GM04504 (cell line): ENCODE measurements at regions not wholly inside any gene's neighbourhood (a gene's known extent, or its start where the extent isn't known, plus 50 kb on each side); places are given as distances from the start of the nearest gene placed in this dataset.
"Not testable (repeated sequence)": the region's sequence is repeated elsewhere in the genome, so short reads cannot be mapped to it uniquely, and the experiment has no call there.

Source experiments
- DNase-seq: peaks from one replicate; pipeline ENCODE4 v3.0.0-alpha.2; 2012; ENCODE audit warnings: low read depth

DNA sequence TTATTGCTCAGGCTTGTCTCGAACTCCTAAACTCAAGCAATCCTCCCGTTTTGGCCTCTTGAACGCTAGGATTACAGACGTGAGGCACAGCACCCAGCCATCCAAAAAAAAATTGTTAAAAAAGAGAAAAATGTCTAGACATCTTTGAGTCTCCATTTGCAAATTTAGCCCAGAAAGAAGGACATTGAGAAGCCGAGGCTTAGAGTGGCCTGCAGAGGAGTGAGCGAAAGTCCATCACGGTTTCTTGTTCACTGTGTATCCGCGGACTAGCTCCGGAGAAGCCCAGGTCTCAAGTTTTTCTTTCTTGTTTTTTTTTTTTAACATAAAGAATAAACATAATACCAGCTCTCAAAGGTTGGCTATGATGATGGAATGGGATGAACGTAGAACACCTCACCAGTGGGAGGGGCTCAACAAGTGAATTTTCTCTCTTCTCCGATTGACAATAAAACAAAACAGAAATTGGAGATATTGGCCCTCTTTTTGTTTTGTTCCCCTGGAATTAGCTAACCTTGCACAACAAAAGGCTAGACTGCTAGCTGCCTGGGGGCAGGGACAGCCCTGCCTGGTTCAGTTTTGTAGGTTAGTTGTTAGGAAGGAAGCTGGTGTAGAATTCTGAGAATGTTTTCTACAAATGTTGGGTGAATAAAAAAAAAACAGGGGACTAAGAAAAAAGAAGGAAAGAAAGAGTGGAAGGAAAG, 163.4 kb downstream of the MYCN start:
- DNase-seq: no peak

DNA sequence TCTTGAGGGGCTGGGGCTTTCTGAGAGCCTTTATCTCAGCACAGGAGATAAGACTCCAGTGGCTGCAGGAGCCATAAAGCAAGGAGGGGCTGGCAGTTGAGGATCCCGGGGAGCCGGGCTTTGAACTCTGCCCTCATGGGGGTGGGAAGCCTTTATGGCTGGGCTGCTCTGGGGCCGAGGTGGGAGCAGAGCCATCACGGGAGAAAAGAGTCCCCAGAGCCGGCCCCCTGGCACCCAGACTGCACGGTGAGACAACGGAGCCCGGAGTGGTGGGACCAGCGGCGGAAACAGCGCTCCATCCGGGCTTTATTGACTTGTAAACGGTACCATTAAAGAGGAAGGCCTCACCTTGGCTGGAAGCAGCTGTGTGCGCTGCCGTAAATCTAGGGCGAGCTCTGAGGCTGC, 162.6 kb downstream of the MYCN start:
- no peak for DNase-seq

DNA sequence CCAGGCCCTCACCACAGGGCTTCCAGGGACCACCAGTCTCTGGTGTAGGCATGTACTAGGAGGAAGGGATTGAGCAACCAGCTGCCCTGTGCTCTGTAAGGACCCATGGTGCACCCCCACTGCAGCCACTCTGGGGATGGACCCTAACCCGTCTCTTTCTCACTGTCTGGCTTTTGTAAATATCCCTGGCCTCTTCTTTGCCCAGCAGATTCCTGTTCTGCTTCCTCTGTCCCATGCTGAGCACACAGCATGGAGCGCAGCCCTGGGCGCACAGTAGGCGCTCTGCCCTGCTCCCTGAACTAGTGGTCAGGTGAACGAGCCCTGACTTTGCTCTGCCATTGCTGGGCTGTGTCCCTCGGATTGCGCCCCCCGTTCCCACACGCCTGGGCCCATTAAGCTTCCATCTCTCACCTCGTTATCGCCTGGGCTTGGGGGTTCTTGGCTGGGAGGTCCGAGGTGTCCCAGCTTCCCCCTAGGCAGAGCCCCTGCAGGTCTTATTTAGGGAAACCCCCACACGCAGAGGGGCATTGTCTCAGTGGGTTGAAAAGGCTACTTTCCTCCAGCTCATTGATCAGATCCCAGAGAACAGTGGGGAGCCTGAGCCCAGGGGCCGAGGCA, 162.1 kb downstream of the MYCN start:
- no peak for DNase-seq

DNA sequence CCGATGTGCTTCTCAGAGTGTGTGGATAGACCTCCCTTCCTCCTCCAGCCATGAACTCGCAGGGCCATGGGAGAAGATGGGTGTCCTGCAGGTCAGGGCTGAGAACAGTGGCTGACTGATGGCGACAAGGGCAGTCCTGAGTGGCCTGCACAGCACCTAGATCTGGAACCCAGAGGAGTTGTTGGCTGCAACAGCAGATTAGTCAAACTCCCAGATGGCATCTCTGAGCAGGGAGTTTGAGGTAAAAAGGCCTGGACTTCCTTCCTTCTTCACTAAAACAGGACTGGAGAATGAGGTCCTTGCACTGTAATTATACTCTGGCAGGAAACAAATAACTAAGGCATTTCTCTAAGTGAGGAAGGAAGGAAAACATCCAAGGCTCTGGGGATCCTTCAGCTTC, 160.8 kb downstream of the MYCN start:
- no peak for DNase-seq

GRCh38 chr2:16100006-16100405, 159.7 kb downstream of the MYCN start:
- no peak for DNase-seq

- DNase-seq: no peak
These were observed 159.0 kb downstream of the MYCN start for GRCh38 chr2:16099326-16099725.

DNA sequence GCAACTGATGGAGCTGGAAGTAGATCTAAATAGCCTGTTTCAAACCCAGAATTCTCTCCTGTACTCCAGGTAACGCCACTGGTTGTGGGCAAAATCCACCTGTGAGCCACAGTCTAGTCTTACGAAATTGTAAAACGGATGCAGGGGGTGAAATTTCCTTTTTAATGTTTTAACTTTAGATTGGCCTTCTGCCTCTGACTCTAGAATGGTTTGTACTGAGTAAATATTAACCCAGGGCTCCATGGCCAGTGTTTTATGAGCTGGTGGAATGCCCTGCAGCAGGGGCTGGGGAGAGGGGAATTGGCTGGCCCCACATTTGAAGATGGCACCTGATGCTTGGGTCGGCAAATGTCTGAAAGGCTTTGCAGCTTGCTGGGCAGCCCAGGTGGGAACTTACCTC, 156.6 kb downstream of the MYCN start:
- DNase-seq: no peak

GRCh38 chr2:16095483-16095882, 155.1 kb downstream of the MYCN start:
- not testable (repeated sequence) for DNase-seq

DNA sequence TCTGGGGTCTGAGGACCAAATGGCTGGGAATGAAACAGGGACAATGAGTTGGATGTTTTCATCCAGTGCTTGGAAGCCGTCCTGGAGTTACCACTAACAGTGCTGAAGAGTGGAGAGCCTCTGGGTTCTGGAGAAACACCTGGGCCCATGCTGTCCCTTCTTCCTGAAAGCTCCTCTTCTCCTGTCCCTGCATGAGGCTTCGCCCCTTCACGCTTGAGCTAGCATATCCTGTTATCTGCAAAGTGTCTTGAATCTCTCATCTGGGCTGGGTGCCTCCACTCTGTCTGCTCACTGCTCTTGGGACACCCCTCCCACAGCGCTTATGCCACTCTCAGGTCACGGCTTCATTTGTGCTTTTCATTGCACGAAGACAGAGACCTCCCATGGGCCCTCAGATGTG, 154.5 kb downstream of the MYCN start:
- no peak for DNase-seq

DNA sequence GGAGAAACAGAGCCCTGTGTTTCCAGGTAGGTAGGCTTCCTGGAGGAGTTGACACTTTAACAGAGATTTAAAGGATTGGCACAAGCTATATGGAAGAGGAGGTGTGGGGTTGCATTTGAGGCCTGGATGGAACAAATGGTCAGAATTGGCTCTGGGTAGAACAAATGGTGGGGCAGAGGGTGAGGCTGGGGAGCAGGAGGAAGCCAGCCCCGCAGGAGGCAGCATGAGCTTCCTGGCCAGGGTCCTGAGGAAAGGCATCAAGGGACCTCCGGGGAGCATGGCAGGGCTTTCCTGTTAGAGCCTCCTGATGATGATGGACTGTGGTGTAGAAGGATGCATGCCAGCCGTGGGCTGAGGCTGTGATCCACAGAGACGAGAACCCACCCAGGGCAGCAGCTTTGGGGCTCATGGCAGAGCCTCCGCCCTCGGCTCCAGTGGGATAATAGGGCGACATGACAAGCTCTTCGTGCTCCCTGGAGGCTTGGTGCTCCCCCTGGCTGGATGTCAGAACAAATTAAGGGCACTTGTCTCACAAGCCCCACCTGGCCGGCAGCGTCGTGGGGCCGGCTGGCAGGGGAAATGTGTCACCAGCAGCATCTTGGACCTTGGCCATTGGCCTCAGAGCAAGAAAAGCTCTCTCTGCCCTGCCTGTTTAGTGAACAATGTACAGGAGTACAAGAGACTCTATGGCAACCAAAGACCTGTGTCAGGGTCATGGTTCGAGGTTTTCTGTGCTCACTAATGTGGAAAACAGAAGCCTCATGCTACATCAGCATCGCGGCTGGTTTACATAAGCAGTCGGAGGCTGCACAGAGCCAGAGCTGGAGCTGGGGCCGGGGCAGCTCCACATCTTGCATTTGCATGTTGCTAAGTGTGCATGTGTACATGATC, 153.5 kb downstream of the MYCN start:
- DNase-seq: no peak

DNA sequence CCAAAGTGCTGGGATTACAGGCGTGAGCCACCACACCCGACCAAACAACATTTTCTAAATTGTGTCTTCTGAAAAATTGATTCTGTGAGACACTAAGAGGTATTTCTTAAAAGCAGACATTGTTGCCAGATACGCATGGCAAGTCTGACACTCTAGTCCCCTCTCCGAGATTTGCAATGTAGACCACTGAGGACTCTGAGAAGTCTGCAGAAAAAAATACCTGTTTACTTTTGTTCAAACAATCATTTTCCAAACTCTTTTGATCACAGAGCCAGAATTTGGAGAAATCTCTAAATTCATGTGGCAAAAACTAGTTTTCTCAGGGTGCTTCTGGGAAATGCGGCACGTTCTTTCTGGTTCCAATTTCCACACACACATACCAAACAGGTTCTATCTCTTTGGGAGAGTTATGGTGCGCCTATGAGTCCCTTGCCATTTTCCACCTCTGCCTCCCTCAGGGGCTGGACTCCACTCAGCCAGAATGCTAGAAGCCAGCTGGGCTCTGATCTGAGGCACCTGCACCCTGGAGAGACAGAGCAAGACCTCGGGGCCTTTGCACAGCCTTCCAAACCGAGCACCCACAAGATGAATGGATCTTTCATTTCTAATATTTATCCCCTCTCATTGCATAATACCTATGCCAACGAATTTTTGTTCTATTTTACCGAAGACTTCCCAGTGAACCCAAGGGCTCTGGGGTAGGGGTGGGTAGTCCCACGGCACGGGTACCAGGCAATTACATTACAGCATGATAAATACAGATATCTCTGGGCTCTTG, 152.7 kb downstream of the MYCN start:
- no peak for DNase-seq

GRCh38 chr2:16091576-16092282, 151.4 kb downstream of the MYCN start:
- DNase-seq: no peak

DNA sequence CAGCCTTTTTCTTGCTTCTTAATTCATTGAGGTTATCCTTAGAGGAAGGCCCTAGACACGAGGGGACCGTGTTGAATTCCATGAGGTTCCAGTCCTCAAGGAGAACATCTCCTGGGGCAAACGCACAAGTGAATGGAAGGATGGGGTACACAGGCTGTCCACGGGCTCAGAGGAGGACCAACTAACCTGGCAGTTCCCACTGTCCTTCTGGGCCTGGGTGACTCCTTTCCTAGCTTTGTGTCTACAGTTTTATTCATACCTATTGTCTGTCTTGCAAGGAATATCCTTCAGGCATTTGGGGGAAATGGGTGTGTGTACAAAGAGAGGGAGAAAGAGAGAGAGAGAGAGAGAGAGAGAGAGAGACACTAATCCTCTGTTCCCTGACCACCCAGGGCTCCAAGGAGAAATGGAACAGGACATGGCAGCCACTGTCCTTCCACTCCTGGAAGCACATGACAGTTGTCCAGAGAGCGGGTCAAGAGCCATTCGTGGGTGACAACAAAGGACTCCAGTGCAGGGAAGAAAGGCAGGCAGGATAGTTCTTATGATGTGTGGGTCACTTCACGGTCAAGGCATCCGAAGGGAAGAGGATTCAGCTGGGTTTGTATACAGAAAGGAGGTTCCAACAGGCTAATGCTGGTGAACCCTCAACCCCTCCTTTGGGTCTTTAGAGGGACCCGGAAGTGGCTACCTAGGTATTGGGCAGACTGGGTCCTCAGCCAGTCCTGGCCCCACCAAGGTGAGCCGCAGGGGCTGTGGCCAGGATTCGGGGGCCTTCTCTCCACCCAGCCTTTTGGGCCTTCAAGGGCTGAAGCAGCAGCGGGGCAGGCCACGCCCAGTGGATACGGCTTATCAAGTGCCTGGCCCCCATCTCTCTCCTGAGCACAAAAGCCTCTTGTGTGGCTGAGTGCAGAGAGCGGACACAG, 150.6 kb downstream of the MYCN start:
- no peak for DNase-seq

- not testable (repeated sequence) for DNase-seq
These were observed 149.1 kb downstream of the MYCN start for GRCh38 chr2:16089491-16089890.

GRCh38 chr2:16088802-16089112, 148.4 kb downstream of the MYCN start:
- no peak for DNase-seq

DNA sequence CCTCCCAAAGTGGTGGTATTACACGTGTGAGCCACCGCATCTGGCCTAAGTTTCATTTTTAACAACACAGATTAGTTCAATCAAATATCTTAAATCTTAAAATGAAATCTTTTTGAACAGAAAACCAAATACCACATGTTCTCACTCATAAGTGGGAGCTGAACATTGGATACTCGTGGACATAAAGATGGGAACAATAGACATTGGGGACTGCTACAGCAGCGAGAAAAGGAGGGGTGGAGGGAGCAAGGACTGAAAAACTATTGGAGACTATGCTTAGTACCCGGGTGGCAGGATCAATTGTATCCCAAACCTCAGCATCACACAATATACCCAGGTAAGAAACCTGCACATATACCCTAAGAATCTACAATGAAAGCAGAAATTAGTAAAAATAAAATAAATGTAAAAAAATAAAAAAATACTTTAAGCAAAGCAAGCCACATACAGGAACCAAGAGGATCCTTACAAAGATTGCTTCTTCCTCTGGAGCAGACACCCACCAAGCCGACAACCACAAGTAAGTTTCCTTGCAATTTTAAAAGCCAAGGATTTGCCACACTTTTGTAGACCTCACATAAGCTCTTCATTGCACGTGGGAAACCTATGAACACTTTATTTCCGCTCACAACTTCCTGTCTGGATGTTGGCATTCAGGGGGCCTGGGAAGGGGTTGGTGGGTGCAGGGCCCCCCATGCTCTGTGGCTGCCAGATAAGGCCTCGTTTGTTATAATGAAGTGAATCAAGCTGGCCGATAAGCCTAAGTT, 147.9 kb downstream of the MYCN start:
- no peak for DNase-seq

- DNase-seq: not testable (repeated sequence)
These were observed 145.8 kb downstream of the MYCN start for GRCh38 chr2:16086136-16086535.

- no peak for DNase-seq
These were observed 144.7 kb downstream of the MYCN start for GRCh38 chr2:16085073-16085472.

- DNase-seq: no peak
These were observed 143.9 kb downstream of the MYCN start for GRCh38 chr2:16084274-16084673.

DNA sequence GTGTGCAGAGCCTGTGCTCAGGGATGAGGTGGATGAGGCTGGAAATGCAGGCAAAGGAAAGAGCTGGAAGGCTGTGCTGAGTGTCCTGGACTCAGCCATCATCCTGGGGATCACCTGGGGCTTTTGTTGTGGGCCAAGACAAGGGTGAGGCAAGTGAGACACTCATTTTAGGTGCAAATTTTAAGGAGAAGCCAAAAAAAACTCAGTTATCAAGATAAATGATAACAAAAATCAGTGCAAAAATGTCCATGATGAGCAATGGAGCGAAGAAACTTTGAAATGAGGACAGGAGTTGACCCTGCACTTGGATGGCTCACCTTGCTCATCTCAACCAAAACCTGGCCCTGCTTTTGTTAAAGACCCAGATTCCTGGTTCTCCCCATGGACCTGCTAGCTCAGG, 141.9 kb downstream of the MYCN start:
- DNase-seq: no peak
